ENCODE measurements at regions not wholly inside any gene's neighbourhood (a gene's known extent, or its start where the extent isn't known, plus 50 kb on each side); places are given as distances from the start of the nearest gene placed in this dataset.
A peak's percentile ranks its signal among the peaks of the same experiment; 100 is the strongest.

DNA sequence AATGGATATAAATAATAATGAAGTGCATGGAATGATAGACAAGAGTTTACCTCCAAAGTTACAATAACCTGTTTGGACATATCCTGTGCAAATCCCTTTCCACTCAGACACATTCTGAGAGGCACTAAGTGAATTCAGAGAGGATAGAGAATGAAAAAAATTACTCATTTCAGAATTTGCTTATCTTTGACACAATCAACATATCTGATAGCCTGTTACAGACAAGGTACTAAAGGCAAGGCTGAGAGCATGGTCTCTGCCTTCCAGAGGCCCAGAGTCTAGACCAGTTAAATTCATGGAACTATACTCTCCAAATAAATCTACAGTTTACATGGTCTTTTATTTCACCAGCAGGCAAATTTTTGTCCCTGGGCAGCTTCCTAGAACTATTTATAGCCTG, 371.8 kb upstream of the PTGER4 start:
- FAIRE-seq (no peak), DNase-seq (ENCODE audit: low read depth) (no peak)
- Histone ChIP-seq H3K4me3 (ENCODE audit: low read depth, low read length) (no peak overlapping the region), H3K36me3 (ENCODE audit: control insufficient read depth, insufficient read depth, low read length) (no peaks in the 10 kb centered on the region), H3K27me3 (ENCODE audit: control insufficient read depth, insufficient read depth, low read length) (no peaks in the 10 kb centered on the region)
- TF ChIP-seq, protein P1, sequence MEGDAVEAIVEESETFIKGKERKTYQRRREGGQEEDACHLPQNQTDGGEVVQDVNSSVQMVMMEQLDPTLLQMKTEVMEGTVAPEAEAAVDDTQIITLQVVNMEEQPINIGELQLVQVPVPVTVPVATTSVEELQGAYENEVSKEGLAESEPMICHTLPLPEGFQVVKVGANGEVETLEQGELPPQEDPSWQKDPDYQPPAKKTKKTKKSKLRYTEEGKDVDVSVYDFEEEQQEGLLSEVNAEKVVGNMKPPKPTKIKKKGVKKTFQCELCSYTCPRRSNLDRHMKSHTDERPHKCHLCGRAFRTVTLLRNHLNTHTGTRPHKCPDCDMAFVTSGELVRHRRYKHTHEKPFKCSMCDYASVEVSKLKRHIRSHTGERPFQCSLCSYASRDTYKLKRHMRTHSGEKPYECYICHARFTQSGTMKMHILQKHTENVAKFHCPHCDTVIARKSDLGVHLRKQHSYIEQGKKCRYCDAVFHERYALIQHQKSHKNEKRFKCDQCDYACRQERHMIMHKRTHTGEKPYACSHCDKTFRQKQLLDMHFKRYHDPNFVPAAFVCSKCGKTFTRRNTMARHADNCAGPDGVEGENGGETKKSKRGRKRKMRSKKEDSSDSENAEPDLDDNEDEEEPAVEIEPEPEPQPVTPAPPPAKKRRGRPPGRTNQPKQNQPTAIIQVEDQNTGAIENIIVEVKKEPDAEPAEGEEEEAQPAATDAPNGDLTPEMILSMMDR (IDR thresholded peaks at IDR 0.05; ENCODE audit: insufficient read depth, low read length, severe bottlenecking) = no peak

DNA sequence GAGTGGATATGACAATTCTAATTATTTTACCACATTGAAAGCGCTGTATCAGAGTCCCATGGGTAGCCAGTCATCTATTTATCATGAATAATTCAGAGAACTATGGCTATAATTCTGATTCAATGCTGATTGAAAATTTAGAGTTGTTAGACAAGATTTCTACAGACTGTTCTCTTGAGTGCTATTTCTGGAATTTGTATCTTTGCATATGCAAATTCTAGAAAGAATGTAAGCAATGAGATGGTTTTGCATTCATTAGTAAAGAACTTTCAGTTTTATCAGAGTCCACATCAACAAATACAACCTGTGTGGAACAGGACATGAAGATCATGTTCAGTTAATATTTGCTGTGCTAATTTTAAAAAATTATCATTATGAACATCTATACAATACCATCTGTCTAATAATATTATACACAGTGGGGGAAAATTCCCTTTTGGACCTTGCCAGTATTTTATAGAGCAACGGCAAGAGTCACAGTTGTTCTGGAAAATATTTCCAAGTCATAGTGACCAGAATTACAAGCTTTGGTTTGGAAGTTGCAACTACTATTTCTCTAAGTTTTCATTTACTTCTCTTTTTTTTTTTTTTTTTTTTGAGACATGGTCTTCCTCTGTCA, 372.7 kb upstream of the PTGER4 start:
- TF ChIP-seq, protein P1 (IDR thresholded peaks at IDR 0.05; ENCODE audit: insufficient read depth, low read length, severe bottlenecking) = no peak
- DNase-seq (ENCODE audit: low read depth) (no peak), FAIRE-seq (no peak)
- Histone ChIP-seq H3K36me3 (ENCODE audit: control insufficient read depth, insufficient read depth, low read length) (no peaks in the 10 kb centered on the region), H3K4me3 (ENCODE audit: low read depth, low read length) (no peak overlapping the region), H3K27me3 (ENCODE audit: control insufficient read depth, insufficient read depth, low read length) (no peaks in the 10 kb centered on the region)

DNA sequence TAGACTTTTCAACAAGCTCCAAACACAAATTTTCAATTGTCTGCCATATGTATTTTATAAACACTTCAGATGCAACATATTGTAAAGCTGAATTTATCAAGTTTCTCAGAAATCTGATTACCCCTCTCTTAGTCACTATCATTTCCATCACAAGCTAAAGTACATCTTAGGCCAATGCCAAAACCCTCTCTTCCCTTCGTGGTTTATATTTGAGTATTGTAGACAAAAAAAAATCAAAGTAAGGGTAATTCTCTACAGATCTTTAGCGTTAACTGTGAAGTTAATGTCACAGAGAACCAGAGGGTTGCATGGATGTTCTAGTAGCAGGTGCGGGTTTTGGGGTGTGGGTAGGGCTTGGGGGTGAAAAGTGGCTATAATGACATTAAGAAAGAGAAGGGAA, 387.7 kb upstream of the PTGER4 start:
- Histone ChIP-seq H3K4me3 (ENCODE audit: low read depth, low read length) (no peak overlapping the region), H3K27me3 (ENCODE audit: control insufficient read depth, insufficient read depth, low read length) (no peaks in the 10 kb centered on the region), H3K36me3 (ENCODE audit: control insufficient read depth, insufficient read depth, low read length) (no peaks in the 10 kb centered on the region)
- DNase-seq (ENCODE audit: low read depth) (no peak), FAIRE-seq (no peak)
- TF ChIP-seq, protein P1 (IDR thresholded peaks at IDR 0.05; ENCODE audit: insufficient read depth, low read length, severe bottlenecking) = no peak

DNA sequence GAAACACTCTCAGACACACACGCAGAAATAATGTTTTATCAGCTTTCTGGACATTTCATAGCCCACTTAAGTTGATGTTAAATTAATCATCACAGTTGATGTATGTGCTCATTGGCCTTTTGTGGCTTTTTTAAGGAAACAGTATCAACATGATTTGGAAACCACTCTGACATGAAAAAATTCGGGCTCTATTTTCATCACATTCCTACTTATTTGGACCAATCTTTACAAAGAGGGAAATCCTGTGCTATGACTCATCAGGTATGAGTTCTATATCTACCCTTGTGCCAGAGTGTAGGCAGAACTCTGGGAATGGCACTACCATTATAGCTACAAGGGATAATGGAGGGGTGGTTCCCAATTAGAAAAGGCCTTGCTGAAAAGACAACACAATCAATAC, 388.4 kb upstream of the PTGER4 start:
- FAIRE-seq = no peak
- H3K4me3 ChIP-seq (ENCODE audit: low read depth, low read length) = no peak overlapping the region
- DNase-seq (ENCODE audit: low read depth) = peak; percentile 22
- H3K36me3 ChIP-seq (ENCODE audit: control insufficient read depth, insufficient read depth, low read length) = no peaks in the 10 kb centered on the region
- TF ChIP-seq, protein P1 (IDR thresholded peaks at IDR 0.05; ENCODE audit: insufficient read depth, low read length, severe bottlenecking) = no peak
- H3K27me3 ChIP-seq (ENCODE audit: control insufficient read depth, insufficient read depth, low read length) = no peaks in the 10 kb centered on the region

DNA sequence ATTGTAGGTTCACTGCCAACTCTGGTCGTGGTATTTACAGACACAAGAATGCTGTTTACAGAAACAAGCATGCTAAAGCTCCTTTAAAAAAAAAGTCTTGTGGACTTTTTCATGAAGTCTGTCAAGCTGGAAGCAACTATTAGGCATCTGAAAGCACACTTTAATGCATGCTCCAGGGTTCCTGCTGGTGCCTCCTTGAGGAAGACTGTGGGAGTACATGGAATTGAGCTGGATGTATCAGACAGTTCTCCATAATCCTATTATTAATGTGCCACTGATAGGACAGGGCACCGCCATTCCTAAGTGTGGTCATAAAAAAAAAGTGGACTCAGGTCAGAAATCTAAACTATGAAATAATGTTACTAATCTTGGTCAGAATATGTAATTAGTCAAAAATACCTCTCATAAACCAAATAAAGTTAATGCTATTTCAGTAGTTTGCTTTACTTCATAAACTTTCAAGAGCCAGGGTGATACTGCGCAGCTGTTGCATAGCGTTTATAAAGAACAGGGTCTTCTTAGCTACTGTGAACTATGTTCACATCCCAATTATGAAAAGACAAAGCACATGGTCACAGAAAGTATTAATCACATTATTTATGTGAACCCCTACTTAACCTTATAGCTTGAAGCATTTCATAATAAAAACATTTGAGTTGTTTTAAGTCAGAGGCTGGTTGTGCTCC, 390.8 kb upstream of the PTGER4 start:
- Histone ChIP-seq H3K27me3 (ENCODE audit: control insufficient read depth, insufficient read depth, low read length) (no peaks in the 10 kb centered on the region), H3K36me3 (ENCODE audit: control insufficient read depth, insufficient read depth, low read length) (no peaks in the 10 kb centered on the region), H3K4me3 (ENCODE audit: low read depth, low read length) (no peak overlapping the region)
- TF ChIP-seq, protein P1 (IDR thresholded peaks at IDR 0.05; ENCODE audit: insufficient read depth, low read length, severe bottlenecking) = no peak
- FAIRE-seq (no peak), DNase-seq (ENCODE audit: low read depth) (no peak)

All from bronchial epithelial cell (primary cell).